ENCODE measurements at regions not wholly inside any gene's neighbourhood (a gene's known extent, or its start where the extent isn't known, plus 50 kb on each side); places are given as distances from the start of the nearest gene placed in this dataset.

DNA sequence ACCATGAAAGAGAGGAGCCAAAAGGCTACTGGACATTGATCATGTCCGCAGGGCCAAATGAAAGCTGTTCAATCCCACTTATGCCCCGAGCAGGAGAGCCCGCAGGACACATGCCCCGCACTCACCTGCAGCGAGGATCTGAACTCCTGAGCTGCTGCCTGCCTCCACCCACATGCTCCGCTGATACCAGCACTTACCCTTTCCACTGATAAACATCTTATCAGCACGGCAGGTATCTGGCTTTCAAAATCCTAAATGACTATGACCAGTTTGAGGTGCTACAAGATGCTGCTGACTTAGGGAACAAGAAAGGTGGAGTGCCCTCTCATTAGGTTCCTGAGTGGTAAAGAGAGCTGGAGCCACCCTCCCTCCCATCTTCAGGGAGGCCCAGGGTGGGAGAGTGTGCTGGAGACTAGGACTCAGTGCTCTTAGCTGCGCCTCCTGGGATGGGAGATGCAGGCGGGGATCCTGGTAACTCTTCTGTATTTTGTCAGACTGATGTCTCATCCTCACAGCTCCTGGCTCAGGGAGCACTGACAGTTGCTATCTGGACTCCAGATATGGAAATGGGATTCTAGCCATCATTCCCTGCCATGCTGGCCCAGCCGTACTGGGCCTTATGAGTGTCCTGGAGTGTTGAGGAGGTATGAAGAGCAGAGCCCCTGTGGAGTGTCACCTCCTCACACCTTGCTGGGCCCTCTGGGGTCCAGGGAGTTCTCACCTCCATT is 86.4 kb upstream of the F3 start:
- DNase-seq (ENCODE audit: extremely low read depth, low read depth): no peak
- TF ChIP-seq, protein P1, sequence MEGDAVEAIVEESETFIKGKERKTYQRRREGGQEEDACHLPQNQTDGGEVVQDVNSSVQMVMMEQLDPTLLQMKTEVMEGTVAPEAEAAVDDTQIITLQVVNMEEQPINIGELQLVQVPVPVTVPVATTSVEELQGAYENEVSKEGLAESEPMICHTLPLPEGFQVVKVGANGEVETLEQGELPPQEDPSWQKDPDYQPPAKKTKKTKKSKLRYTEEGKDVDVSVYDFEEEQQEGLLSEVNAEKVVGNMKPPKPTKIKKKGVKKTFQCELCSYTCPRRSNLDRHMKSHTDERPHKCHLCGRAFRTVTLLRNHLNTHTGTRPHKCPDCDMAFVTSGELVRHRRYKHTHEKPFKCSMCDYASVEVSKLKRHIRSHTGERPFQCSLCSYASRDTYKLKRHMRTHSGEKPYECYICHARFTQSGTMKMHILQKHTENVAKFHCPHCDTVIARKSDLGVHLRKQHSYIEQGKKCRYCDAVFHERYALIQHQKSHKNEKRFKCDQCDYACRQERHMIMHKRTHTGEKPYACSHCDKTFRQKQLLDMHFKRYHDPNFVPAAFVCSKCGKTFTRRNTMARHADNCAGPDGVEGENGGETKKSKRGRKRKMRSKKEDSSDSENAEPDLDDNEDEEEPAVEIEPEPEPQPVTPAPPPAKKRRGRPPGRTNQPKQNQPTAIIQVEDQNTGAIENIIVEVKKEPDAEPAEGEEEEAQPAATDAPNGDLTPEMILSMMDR (IDR thresholded peaks at IDR 0.05; ENCODE audit: low read depth, low read length): no peak

DNA sequence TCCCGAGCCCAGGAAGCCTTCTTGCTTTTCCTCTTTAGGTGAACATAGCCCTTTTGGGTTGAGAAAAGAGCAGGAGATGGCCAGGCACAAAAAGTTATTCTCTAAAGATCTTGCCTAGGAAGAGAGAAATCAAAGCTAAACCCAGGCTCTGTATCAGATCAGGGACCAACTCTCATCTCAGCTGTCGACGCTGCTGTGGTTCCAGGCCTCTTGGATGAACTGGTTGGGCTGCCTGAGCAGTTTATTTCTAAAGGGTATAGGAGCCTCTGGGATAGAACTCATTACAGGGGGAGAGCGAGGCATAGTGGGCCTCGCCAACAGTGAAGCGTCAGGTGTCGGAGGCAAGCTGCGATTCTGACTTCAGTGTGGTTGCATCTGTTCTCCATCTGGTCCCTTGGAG is 82.6 kb upstream of the F3 start:
- no peak for DNase-seq (ENCODE audit: extremely low read depth, low read depth)
- TF ChIP-seq, protein P1 (IDR thresholded peaks at IDR 0.05; ENCODE audit: low read depth, low read length): no peak

DNA sequence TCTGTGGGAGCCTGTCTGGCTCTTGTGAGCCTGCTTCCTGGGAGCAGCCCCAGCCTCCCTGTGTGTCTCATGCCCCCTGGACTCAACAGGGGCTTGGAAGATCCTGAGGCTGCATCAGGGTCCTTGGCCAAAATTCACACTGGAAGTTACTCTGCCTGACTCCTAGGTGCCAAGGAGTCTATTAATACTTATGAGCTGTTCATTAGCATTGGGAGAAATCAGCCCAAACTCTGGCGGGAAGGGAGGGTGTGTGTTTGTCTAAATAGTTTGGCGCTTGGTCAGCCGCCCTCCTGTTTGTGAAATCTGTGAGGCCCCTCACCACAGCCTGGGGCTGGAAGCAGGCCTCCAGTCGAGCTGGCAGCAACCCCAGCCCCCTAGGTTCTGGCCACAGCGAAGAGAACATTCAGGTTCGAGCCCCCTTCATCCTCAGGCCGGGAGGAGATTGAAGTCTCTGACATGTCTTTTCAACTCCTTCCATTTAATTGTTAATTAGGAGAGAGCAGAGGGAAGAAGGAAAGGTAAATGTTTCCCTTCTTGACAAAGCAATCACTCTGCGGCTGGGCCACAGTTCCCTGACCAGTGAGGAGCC is 82.1 kb upstream of the F3 start:
- DNase-seq (ENCODE audit: extremely low read depth, low read depth): no peak
- TF ChIP-seq, protein P1 (IDR thresholded peaks at IDR 0.05; ENCODE audit: low read depth, low read length): no peak

DNA sequence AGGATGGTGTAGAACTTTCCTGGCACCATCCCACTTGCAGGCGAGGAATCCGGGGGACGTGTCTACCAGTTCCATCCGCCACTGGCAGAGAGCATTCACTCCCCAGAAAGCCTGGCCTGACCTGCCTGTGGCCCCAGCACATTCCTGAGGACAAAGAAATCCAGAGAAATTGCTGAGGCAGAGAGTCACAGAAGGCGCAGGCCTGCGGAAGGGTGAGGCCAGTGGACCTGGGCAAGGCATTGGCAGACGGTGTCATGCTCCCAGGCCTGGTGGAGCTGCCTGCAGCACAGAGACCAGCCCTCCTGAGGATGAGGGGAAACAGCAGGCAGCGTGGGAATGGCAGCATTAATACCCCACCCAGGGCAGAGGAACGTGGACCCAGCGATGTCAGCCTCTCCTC is 81.2 kb upstream of the F3 start:
- TF ChIP-seq, protein P1 (IDR thresholded peaks at IDR 0.05; ENCODE audit: low read depth, low read length): no peak
- DNase-seq (ENCODE audit: extremely low read depth, low read depth): no peak

DNA sequence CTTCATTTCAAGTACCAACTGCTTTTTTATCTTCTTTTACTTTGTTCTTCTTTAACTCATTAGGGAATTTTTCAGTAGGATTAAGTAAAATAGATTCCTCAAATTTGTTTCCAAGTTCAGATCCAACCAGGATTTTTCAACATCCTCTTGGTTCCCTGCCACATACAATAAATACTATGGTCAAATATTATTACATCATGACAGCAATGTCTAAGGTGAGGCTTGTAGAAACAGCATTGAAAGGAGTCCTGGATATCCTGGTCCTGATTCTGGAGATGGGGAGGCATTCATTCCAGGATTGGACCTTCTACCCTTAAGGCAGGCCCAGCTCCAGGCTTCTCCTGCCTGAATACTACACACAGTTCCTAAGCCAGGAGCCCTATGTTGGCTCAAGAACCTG is 80.2 kb upstream of the F3 start:
- TF ChIP-seq, protein P1 (IDR thresholded peaks at IDR 0.05; ENCODE audit: low read depth, low read length): no peak
- no peak for DNase-seq (ENCODE audit: extremely low read depth, low read depth)

DNA sequence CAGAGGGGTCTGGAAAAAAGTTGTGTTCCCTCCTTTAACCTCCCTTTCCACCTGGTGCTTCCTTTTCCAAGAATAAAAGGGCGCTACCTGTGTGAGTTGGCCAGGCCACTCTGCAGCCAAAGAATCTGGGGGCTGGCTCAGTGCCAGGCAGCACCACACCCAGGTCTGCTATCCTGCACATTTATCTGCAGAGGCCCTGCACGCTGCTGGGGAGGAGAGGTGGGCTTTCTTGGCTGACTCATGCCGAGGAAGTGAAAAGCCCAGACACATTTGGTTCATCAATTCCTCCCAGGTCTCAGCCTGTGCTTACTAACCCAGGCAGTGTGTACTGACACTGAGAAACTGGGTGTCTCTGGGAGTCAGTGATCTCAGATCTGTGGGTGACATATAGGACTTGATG is 79.8 kb upstream of the F3 start:
- TF ChIP-seq, protein P1 (IDR thresholded peaks at IDR 0.05; ENCODE audit: low read depth, low read length): no peak
- DNase-seq (ENCODE audit: extremely low read depth, low read depth): no peak

DNA sequence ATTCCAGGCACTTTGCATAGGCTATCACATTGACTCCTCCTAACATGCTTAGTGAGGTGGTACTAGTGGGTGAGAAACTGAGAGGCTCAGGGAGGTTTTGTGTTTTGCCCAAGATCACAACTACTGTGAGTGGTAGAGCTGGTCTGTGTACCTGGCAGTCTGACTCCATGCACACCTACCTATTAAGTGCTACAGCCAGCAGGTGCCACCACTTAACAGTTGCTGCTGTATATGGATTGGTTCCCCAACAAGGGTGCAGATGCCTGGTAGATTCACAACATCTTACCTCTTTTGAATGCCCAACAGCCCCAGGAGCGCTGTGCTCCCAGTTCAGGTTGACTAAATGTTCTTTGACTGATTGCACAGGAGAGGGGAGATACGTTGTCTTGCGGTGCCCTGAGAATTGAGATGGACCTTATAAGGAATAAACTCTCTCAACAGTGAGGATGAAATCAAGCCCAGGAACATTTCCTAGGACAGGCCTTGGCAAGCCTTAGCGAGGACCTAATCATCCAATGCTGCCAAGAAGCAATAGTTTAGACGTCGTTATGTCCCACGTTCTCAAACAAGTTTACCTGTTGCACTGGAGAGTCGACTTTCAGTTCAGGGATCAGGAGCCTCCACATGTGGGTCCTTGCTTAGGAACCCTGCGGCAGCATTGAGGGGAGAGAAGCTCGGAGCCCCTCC is 78.9 kb upstream of the F3 start:
- TF ChIP-seq, protein P1 (IDR thresholded peaks at IDR 0.05; ENCODE audit: low read depth, low read length): no peak
- DNase-seq (ENCODE audit: extremely low read depth, low read depth): no peak

Measured in AG09319 (cell line).